ENCODE measurements at regions not wholly inside any gene's neighbourhood (a gene's known extent, or its start where the extent isn't known, plus 50 kb on each side); places are given as distances from the start of the nearest gene placed in this dataset.

DNA sequence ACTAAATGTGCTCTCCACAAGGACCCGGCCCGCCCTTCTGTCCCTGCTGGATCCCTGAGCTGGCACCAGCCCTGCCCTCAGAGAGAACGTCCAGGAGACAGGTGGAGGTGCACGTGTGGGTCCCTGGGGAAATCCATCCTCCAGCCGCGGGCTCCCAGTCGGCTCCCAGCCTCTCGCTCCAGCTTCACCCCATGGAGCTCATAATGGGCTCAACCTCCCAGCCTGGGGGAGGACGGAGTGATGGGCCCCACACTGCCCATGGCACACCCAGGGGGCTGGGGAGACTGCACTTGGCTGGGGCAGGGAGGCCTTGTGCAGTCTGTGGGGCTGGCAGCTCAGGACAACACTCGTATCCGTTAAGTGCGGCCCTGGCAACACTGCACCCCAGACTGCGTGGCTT is 250.5 kb downstream of the TMEM121 start:
- Histone ChIP-seq H3K36me3 (no peaks in the 10 kb centered on the region), H3K27ac (no peak overlapping the region), H3K4me1 (no peaks in the 10 kb centered on the region), H3K9me3 (no peaks in the 10 kb centered on the region), H3K27me3 (no peaks in the 10 kb centered on the region), H3K4me3 (no peak overlapping the region)
- no peak for DNase-seq (ENCODE audit: extremely low spot score in 2 of 2)
- TF ChIP-seq CTCF (IDR thresholded peaks at IDR 0.05) (no peak), POLR2A (IDR thresholded peaks at IDR 0.05) (no peak), POLR2AphosphoS5 (IDR thresholded peaks at IDR 0.05; ENCODE audit: insufficient read depth in 1 of 2, low read depth in 1 of 2) (no peak)
- intact Hi-C loops (cut with DNase I), result no loop called here

DNA sequence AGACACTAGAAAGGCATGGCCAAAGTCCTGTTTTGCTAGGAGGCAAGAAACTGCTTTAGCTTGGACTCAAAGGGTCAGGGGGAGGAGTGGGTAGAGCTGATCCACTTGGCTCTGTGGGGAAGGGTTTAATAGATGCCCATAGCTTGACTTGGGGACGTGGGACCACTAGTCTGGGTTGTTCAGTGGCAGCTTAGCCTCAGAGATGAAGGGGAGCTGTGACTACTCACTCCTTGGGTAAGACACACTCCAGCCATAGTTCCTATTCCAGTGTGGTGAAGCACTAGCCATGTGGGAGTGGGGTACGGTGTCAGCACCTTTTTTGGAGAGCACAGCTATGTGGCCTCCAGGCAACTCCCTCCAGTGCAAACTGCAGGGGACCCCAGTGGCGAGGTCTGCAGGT is 257.3 kb downstream of the TMEM121 start:
- no peak for DNase-seq (ENCODE audit: extremely low spot score in 2 of 2)
- TF ChIP-seq POLR2A (IDR thresholded peaks at IDR 0.05), result no peak
- TF ChIP-seq CTCF (IDR thresholded peaks at IDR 0.05), result no peak
- TF ChIP-seq POLR2AphosphoS5 (IDR thresholded peaks at IDR 0.05; ENCODE audit: insufficient read depth in 1 of 2, low read depth in 1 of 2), result no peak
- intact Hi-C loops (cut with DNase I), result no loop called here
- no peak overlapping the region for H3K4me3 ChIP-seq
- no peaks in the 10 kb centered on the region for H3K9me3 ChIP-seq
- no peaks in the 10 kb centered on the region for H3K36me3 ChIP-seq
- H3K27me3 ChIP-seq, result no peaks in the 10 kb centered on the region
- no peak overlapping the region for H3K27ac ChIP-seq
- no peaks in the 10 kb centered on the region for H3K4me1 ChIP-seq

DNA sequence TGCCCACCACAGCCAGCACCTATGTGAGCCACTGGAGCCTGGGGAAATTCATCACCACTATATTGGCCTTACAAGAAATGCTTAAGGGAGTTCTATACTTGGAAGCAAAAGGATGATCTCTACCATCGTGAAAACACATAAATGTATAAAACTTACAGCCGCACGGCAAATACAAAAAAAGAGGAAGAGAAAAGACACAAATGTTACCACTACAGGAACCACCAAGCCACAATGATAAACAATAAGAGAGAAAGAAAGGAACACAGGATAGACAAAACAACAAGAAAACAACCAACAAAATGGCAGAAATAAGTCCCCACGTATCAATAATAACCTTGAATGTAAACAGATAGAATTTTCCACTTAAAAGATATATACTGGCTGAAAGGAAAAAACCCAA is 267.5 kb downstream of the TMEM121 start:
- DNase-seq (ENCODE audit: extremely low spot score in 2 of 2), result no peak
- TF ChIP-seq POLR2AphosphoS5 (IDR thresholded peaks at IDR 0.05; ENCODE audit: insufficient read depth in 1 of 2, low read depth in 1 of 2), result no peak
- TF ChIP-seq CTCF (IDR thresholded peaks at IDR 0.05), result no peak
- TF ChIP-seq POLR2A (IDR thresholded peaks at IDR 0.05), result no peak
- H3K27ac ChIP-seq, result no peak overlapping the region
- no peaks in the 10 kb centered on the region for H3K4me1 ChIP-seq
- intact Hi-C loops (cut with DNase I), result no loop called here
- H3K36me3 ChIP-seq, result no peaks in the 10 kb centered on the region
- no peak overlapping the region for H3K4me3 ChIP-seq
- no peaks in the 10 kb centered on the region for H3K27me3 ChIP-seq
- no peaks in the 10 kb centered on the region for H3K9me3 ChIP-seq

- Histone ChIP-seq H3K27me3 (no peaks in the 10 kb centered on the region), H3K36me3 (no peaks in the 10 kb centered on the region), H3K27ac (no peak overlapping the region), H3K4me3 (no peak overlapping the region), H3K9me3 (no peaks in the 10 kb centered on the region), H3K4me1 (no peaks in the 10 kb centered on the region)
- no peak for DNase-seq (ENCODE audit: extremely low spot score in 2 of 2)
- intact Hi-C loops (cut with DNase I), result no loop called here
- TF ChIP-seq POLR2AphosphoS5 (IDR thresholded peaks at IDR 0.05; ENCODE audit: insufficient read depth in 1 of 2, low read depth in 1 of 2) (no peak), POLR2A (IDR thresholded peaks at IDR 0.05) (no peak), CTCF (IDR thresholded peaks at IDR 0.05) (no peak)
Observed at GRCh38 chr14:105797546-105797945, 271.2 kb downstream of the TMEM121 start.

DNA sequence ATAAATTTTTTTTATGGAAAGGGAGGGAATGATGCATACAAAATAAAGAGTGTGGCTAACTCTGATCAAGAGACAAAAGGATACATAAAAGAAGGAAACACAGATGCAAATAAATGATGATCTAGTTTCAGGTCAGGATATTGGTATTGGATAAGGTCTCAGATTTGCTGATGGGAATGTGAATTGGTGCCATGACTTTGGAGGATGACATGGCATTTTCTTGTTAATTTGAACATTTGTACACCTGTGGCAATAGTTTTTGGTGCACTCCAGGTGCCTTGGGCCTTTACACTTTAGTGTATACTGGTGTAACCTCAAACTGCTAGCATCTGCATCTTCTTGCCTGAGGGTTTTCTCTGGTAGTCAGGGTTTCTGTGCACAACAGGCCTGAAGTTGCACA is 279.3 kb downstream of the TMEM121 start:
- TF ChIP-seq POLR2A (IDR thresholded peaks at IDR 0.05), result no peak
- H3K4me1 ChIP-seq, result no peaks in the 10 kb centered on the region
- H3K27ac ChIP-seq, result no peak overlapping the region
- intact Hi-C loops (cut with DNase I), result no loop called here
- H3K36me3 ChIP-seq, result no peaks in the 10 kb centered on the region
- H3K27me3 ChIP-seq, result no peaks in the 10 kb centered on the region
- no peak for DNase-seq (ENCODE audit: extremely low spot score in 2 of 2)
- no peak overlapping the region for H3K4me3 ChIP-seq
- no peaks in the 10 kb centered on the region for H3K9me3 ChIP-seq

GRCh38 chr14:105806568-105806967 is 280.2 kb downstream of the TMEM121 start:
- intact Hi-C loops (cut with DNase I), result no loop called here
- H3K9me3 ChIP-seq, result no peaks in the 10 kb centered on the region

More at GRCh38 chr14:105806568-105806967, 280.2 kb downstream of the TMEM121 start:
- no peak for TF ChIP-seq CTCF (IDR thresholded peaks at IDR 0.05)
- TF ChIP-seq POLR2A (IDR thresholded peaks at IDR 0.05), result no peak
- no peak for TF ChIP-seq POLR2AphosphoS5 (IDR thresholded peaks at IDR 0.05; ENCODE audit: insufficient read depth in 1 of 2, low read depth in 1 of 2)
- Histone ChIP-seq H3K4me3 (no peak overlapping the region), H3K36me3 (no peaks in the 10 kb centered on the region), H3K27ac (no peak overlapping the region), H3K27me3 (no peaks in the 10 kb centered on the region), H3K4me1 (no peaks in the 10 kb centered on the region)
- DNase-seq (ENCODE audit: extremely low spot score in 2 of 2), result no peak
